HepG2 (cell line): ENCODE measurements at regions not wholly inside any gene's neighbourhood (a gene's known extent, or its start where the extent isn't known, plus 50 kb on each side); places are given as distances from the start of the nearest gene placed in this dataset.

ENCODE experiments used
- CBX5 ChIP-seq: sonication (generic); formaldehyde crosslinking; IDR thresholded peaks from 2 replicates; pipeline ENCODE4 v1.4.0; 2020; ENCODE audit warnings: missing genetic modification reagents, borderline replicate concordance
- EEA1 ChIP-seq: sonication (generic); formaldehyde crosslinking; IDR thresholded peaks from 2 replicates; pipeline ENCODE4 v1.5.1; 2020; ENCODE audit warnings: mild to moderate bottlenecking, missing genetic modification reagents, borderline replicate concordance
- EP300 ChIP-seq, 3 experiments: sonication (generic) in 1 of 3; formaldehyde crosslinking in 1 of 3; IDR thresholded peaks; 2 replicates each; pipeline versions ENCODE4 v1.5.1 to v1.6.1; 2011 to 2020; ENCODE audit warnings: low read depth in 2 of 3, low read length in 2 of 3, borderline replicate concordance in 1 of 3, improper control_type of control experiment in 1 of 3, mild to moderate bottlenecking in 1 of 3, missing genetic modification reagents in 1 of 3, moderate library complexity in 1 of 3
- MAFK ChIP-seq, 2 experiments: IDR thresholded peaks in 1 of 2; conservative IDR thresholded peaks in 1 of 2; 2 replicates each; pipeline ENCODE4 v1.6.1; 2011; ENCODE audit warnings: improper control_type of control experiment in 2 of 2, low read length in 2 of 2
- NCOA1 ChIP-seq: sonication (generic); formaldehyde crosslinking; IDR thresholded peaks from 2 replicates; pipeline ENCODE4 v1.9.0; 2021; ENCODE audit warnings: missing genetic modification reagents
- PLRG1 ChIP-seq: fragments of 450-650 bp; conservative IDR thresholded peaks from 2 replicates; pipeline ENCODE4 v1.6.1; 2016
- POGZ ChIP-seq: sonication (generic); formaldehyde crosslinking; IDR thresholded peaks from 2 replicates; pipeline ENCODE4 v1.4.0; 2020; ENCODE audit warnings: mild to moderate bottlenecking, missing genetic modification reagents
- POLR2G ChIP-seq: fragments of 200-400 bp; formaldehyde crosslinking; IDR thresholded peaks from 2 replicates; pipeline ENCODE4 v1.6.1; 2018; ENCODE audit warnings: mild to moderate bottlenecking, low read depth, low read length, moderate library complexity
- ZBTB38 ChIP-seq: sonication (generic); formaldehyde crosslinking; IDR thresholded peaks from 2 replicates; pipeline ENCODE4 v1.5.1; 2020; ENCODE audit warnings: mild to moderate bottlenecking, missing genetic modification reagents
- ZNF225 ChIP-seq: sonication (generic); formaldehyde crosslinking; IDR thresholded peaks from 2 replicates; pipeline ENCODE4 v1.4.0; 2020; ENCODE audit warnings: mild to moderate bottlenecking, missing genetic modification reagents
- ZNF343 ChIP-seq: sonication (generic); formaldehyde crosslinking; IDR thresholded peaks from 2 replicates; pipeline ENCODE4 v1.4.0; 2020; ENCODE audit warnings: mild to moderate bottlenecking, missing genetic modification reagents
- ZNF350 ChIP-seq: sonication (generic); formaldehyde crosslinking; IDR thresholded peaks from 2 replicates; pipeline ENCODE4 v1.4.0; 2020; ENCODE audit warnings: mild to moderate bottlenecking, low read depth, missing genetic modification reagents, borderline replicate concordance
- ZNF550 ChIP-seq: sonication (generic); formaldehyde crosslinking; IDR thresholded peaks from 2 replicates; pipeline ENCODE4 v1.4.0; 2020; ENCODE audit warnings: mild to moderate bottlenecking, missing genetic modification reagents, borderline replicate concordance
- ZNF652 ChIP-seq: IDR thresholded peaks from 2 replicates; pipeline ENCODE4 v1.6.1; 2016; ENCODE audit warnings: low read depth, borderline replicate concordance
- ZNF724P ChIP-seq: sonication (generic); formaldehyde crosslinking; IDR thresholded peaks from 2 replicates; pipeline ENCODE4 v1.8.0; 2022; ENCODE audit warnings: missing genetic modification reagents, borderline replicate concordance
- TF ChIP-seq, protein P1 (sequence below): sonication (generic); formaldehyde crosslinking; IDR thresholded peaks from 2 replicates; pipeline ENCODE4 v1.8.1; 2023; ENCODE audit warnings: mild to moderate bottlenecking, inconsistent platforms, moderate library complexity, missing genetic modification reagents, borderline replicate concordance
- TF ChIP-seq, protein P2 (sequence below): sonication (generic); formaldehyde crosslinking; IDR thresholded peaks from 2 replicates; pipeline ENCODE4 v1.4.0; 2020; ENCODE audit warnings: missing genetic modification reagents
- TF ChIP-seq, protein P3 (sequence below): sonication (generic); formaldehyde crosslinking; conservative IDR thresholded peaks from 2 replicates; pipeline ENCODE4 v1.8.0; 2022; ENCODE audit warnings: mild to moderate bottlenecking, moderate library complexity, missing genetic modification reagents
- TF ChIP-seq, protein P4 (sequence below): sonication (generic); formaldehyde crosslinking; IDR thresholded peaks from 2 replicates; pipeline ENCODE4 v1.4.0; 2020; ENCODE audit warnings: mild to moderate bottlenecking, missing genetic modification reagents
- TF ChIP-seq, protein P5 (sequence below): sonication (generic); formaldehyde crosslinking; IDR thresholded peaks from 2 replicates; pipeline ENCODE4 v1.5.1; 2020; ENCODE audit warnings: missing genetic modification reagents, mild to moderate bottlenecking, borderline replicate concordance
- TF ChIP-seq, protein P6 (sequence below): sonication (generic); formaldehyde crosslinking; IDR thresholded peaks from 2 replicates; pipeline ENCODE4 v1.8.1; 2022; ENCODE audit warnings: mild to moderate bottlenecking, missing genetic modification reagents

DNA sequence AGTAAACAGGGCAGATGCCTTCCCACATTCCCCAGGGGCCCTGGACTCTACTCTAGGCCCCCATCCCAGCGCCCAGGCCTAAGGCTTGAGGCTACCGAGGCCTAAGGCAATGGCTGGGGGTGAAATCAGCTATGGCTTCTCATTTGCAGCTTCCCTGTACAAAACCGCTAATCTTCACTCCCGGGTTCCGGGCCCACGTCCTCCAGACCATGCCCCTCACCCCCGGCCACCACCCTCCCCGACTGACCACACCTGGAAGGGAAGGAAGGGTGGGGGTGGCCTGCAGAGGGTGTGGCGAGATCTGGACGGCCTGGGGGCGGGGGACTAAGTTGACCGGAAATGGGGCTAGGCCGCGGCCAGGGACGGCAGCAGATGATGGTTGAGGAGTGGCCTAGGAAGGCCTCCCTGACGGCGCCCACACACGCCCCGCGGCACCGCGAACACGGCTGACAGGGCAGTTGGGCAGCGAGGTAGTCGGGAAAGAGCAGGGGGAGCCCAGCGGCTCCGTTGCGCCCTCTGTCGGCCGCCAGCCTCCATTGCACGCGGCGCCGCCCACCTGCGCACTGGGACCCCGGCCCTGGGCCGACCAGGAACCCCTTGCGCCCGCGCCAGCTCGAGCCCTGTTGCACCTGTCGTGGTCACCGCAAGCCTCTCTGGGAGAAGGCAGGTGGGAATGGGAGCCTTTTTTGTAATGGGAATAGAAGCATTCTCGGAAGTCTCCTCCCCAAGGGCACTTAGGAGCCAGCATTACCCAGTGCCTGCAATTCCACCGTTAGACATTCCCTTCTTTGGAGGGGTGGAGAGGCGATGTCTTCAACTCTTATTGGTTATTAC, 95.9 kb upstream of the CALM2 start (continued):
- TF ChIP-seq, protein P1, sequence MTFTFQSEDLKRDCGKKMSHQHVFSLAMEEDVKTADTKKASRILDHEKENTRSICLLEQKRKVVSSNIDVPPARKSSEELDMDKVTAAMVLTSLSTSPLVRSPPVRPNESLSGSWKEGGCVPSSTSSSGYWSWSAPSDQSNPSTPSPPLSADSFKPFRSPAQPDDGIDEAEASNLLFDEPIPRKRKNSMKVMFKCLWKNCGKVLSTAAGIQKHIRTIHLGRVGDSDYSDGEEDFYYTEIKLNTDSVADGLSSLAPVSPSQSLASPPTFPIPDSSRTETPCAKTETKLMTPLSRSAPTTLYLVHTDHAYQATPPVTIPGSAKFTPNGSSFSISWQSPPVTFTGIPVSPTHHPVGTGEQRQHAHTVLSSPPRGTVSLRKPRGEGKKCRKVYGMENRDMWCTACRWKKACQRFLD (CRISPR knock-in tag), result no peak
- TF ChIP-seq ZNF652 (CRISPR knock-in tag) (0 out of 2 replicates have a peak, but pooled peaks have one; percentile 4), EP300 (IDR thresholded peaks at IDR 0.05; ENCODE audit: low read depth in 2 of 2, low read length in 2 of 2) (no peak), EP300 (CRISPR knock-in tag; IDR thresholded peaks at IDR 0.05; ENCODE audit: borderline replicate concordance) (0 out of 2 replicates have a peak, but pooled peaks have one; percentile 30), ZNF225 (CRISPR knock-in tag) (peak; percentile 53; the same call in 1 of the 2 replicates), NCOA1 (CRISPR knock-in tag) (0 out of 2 replicates have a peak, but pooled peaks have one; percentile 33), ZNF724P (CRISPR knock-in tag) (peak; percentile 78; the same call in 1 of the 2 replicates), ZNF343 (peak; percentile 57; the same call in 1 of the 2 replicates), ZBTB38 (peak; percentile 79; the same call in 1 of the 2 replicates), POLR2G (0 out of 2 replicates have a peak, but pooled peaks have one; percentile 42), ZNF350 (peak; percentile 66; the same call in 1 of the 2 replicates), ZNF550 (CRISPR knock-in tag) (no peak), POGZ (CRISPR knock-in tag) (peak; percentile 65), EEA1 (CRISPR knock-in tag) (peak; percentile 42; the same call in 1 of the 2 replicates), MAFK (conservative IDR thresholded peaks at IDR 0.05 in 1 of 2, IDR thresholded peaks at IDR 0.05 in 1 of 2; ENCODE audit: low read length in 2 of 2) (0 out of 4 replicates have a peak, but pooled peaks of 1 of the 2 experiments have one; percentile 9), PLRG1 (no peak), CBX5 (peak; percentile 90; the same call in 1 of the 2 replicates)
- TF ChIP-seq, protein P2, sequence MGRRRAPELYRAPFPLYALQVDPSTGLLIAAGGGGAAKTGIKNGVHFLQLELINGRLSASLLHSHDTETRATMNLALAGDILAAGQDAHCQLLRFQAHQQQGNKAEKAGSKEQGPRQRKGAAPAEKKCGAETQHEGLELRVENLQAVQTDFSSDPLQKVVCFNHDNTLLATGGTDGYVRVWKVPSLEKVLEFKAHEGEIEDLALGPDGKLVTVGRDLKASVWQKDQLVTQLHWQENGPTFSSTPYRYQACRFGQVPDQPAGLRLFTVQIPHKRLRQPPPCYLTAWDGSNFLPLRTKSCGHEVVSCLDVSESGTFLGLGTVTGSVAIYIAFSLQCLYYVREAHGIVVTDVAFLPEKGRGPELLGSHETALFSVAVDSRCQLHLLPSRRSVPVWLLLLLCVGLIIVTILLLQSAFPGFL (CRISPR knock-in tag), result no peak
- TF ChIP-seq, protein P3, sequence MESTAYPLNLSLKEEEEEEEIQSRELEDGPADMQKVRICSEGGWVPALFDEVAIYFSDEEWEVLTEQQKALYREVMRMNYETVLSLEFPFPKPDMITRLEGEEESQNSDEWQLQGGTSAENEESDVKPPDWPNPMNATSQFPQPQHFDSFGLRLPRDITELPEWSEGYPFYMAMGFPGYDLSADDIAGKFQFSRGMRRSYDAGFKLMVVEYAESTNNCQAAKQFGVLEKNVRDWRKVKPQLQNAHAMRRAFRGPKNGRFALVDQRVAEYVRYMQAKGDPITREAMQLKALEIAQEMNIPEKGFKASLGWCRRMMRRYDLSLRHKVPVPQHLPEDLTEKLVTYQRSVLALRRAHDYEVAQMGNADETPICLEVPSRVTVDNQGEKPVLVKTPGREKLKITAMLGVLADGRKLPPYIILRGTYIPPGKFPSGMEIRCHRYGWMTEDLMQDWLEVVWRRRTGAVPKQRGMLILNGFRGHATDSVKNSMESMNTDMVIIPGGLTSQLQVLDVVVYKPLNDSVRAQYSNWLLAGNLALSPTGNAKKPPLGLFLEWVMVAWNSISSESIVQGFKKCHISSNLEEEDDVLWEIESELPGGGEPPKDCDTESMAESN (CRISPR knock-in tag), result peak; percentile 86; the same call in 1 of the 2 replicates
- TF ChIP-seq, protein P4, sequence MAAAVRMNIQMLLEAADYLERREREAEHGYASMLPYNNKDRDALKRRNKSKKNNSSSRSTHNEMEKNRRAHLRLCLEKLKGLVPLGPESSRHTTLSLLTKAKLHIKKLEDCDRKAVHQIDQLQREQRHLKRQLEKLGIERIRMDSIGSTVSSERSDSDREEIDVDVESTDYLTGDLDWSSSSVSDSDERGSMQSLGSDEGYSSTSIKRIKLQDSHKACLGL, result peak; percentile 84
- TF ChIP-seq, protein P5, sequence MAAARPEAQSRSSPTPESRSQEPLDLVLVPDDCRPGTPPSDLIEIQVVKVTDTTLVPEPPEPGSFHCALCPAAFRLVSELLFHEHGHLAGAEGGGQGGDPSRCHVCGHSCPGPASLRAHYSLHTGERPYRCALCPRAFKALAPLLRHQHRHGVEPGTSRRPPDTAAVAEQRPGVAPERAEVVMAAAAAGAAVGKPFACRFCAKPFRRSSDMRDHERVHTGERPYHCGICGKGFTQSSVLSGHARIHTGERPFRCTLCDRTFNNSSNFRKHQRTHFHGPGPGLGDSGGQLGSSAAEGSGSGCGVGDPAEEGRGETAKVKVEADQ (CRISPR knock-in tag), result peak; percentile 79; the same call in 1 of the 2 replicates
- TF ChIP-seq, protein P6, sequence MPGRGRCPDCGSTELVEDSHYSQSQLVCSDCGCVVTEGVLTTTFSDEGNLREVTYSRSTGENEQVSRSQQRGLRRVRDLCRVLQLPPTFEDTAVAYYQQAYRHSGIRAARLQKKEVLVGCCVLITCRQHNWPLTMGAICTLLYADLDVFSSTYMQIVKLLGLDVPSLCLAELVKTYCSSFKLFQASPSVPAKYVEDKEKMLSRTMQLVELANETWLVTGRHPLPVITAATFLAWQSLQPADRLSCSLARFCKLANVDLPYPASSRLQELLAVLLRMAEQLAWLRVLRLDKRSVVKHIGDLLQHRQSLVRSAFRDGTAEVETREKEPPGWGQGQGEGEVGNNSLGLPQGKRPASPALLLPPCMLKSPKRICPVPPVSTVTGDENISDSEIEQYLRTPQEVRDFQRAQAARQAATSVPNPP (CRISPR knock-in tag), result no peak
